HepG2 (cell line): ENCODE measurements at regions not wholly inside any gene's neighbourhood (a gene's known extent, or its start where the extent isn't known, plus 50 kb on each side); places are given as distances from the start of the nearest gene placed in this dataset.

Experiments
- ATAC-seq: fragments of 200-7000 bp; cut with Tn5 transposase; 3 replicates; pipeline ENCODE4 v1.9.1; 2020; ENCODE audit warnings: mild to moderate bottlenecking, moderate library complexity
- BruUV-seq: library from RNA; stranded (reverse); fragments of 400-500 nt; replicated peaks from 2 replicates; lab custom pipeline; 2021; lab: Mats Ljungman, UMichigan
- CTCF ChIA-PET: fragments of 300-600 bp; formaldehyde crosslinking; extraction: SDS; loops from one replicate; lab custom pipeline; 2021; ENCODE audit warnings: low total read pairs, inconsistent platforms, low intra/inter-chr PET ratio; lab: Yijun Ruan, JAX
- POLR2A ChIA-PET: fragments of 350-600 bp; sonication (Branson Sonifier 250); formaldehyde crosslinking; loops from one replicate; lab custom pipeline; 2020; ENCODE audit warnings: antibody characterized with exemption, inconsistent platforms; lab: Yijun Ruan, JAX
- DNase-seq: peaks from one replicate; pipeline ENCODE4 v3.0.0-alpha.2; 2015; ENCODE audit warnings: low spot score
- FAIRE-seq: peaks from 3 replicates; lab custom pipeline; 2011; peaks lifted over from hg19 to GRCh38; lab: Jason Lieb, UNC
- H2AFZ ChIP-seq: one replicate; pipeline ENCODE4 v1.6.1; 2011; ENCODE audit warnings: low read length, inconsistent platforms
- H3K27ac ChIP-seq: fragments of 300-600 bp; 3 replicates; pipeline ENCODE4 v1.8.0; 2011; ENCODE audit warnings: mixed run types, mild to moderate bottlenecking, mixed read lengths, low read length, inconsistent platforms; ENCODE audit not compliant: insufficient read depth; ENCODE audit errors: extremely low read length
- H3K27me3 ChIP-seq, 2 experiments: fragments of 200-600 bp in 1 of 2; 2 replicates in 1 of 2; 3 replicates in 1 of 2; pipeline versions ENCODE4 v1.6.0 to v1.8.0; 2011; ENCODE audit warnings: low read length in 2 of 2, mild to moderate bottlenecking in 2 of 2, moderate library complexity in 2 of 2, inconsistent platforms in 1 of 2; ENCODE audit not compliant: insufficient read depth in 2 of 2, control insufficient read depth in 1 of 2
- H3K36me3 ChIP-seq, 2 experiments: fragments of 200-600 bp in 1 of 2; replicated peaks in 1 of 2; 2 replicates in 1 of 2; 3 replicates in 1 of 2; pipeline versions ENCODE4 v1.5.1 to v1.8.0; 2011; ENCODE audit warnings: low read length in 2 of 2, inconsistent platforms in 1 of 2; ENCODE audit not compliant: insufficient read depth in 2 of 2, control insufficient read depth in 1 of 2
- H3K4me1 ChIP-seq: 2 replicates; pipeline ENCODE4 v1.5.1; 2012; ENCODE audit warnings: low read length, inconsistent platforms; ENCODE audit not compliant: insufficient read depth
- H3K4me2 ChIP-seq: 2 replicates; pipeline ENCODE4 v1.6.0; 2011; ENCODE audit warnings: low read depth, low read length, inconsistent platforms
- H3K4me3 ChIP-seq, 3 experiments: fragments of 200-600 bp in 1 of 3; sonication (generic), shearing (Covaris generic) in 1 of 3; replicated peaks in 1 of 3; 2 replicates each; pipeline ENCODE4 v1.5.1; 2011 to 2016; ENCODE audit warnings: low read length in 3 of 3, inconsistent platforms in 2 of 3, low read depth in 2 of 3, mild to moderate bottlenecking in 2 of 3, control low read depth in 1 of 3, mixed read lengths in 1 of 3; ENCODE audit not compliant: insufficient read depth in 1 of 3
- H3K79me2 ChIP-seq: one replicate; pipeline ENCODE4 v1.6.1; 2011; ENCODE audit warnings: low read length, inconsistent platforms; ENCODE audit not compliant: insufficient read depth
- H3K9ac ChIP-seq: 2 replicates; pipeline ENCODE4 v1.6.0; 2011; ENCODE audit warnings: mild to moderate bottlenecking, low read depth, low read length, inconsistent platforms; ENCODE audit not compliant: insufficient read depth
- H3K9me3 ChIP-seq: 2 replicates; pipeline ENCODE4 v1.5.1; 2012; ENCODE audit warnings: mild to moderate bottlenecking, low read length
- H4K20me1 ChIP-seq: 2 replicates; pipeline ENCODE4 v1.6.0; 2011; ENCODE audit warnings: inconsistent platforms, mild to moderate bottlenecking, low read length, moderate library complexity; ENCODE audit not compliant: insufficient read depth
- SALL2 ChIP-seq: sonication (generic); formaldehyde crosslinking; IDR thresholded peaks from 2 replicates; pipeline ENCODE4 v1.8.1; 2023; ENCODE audit warnings: mild to moderate bottlenecking, missing genetic modification reagents, inconsistent platforms
- SNAPC5 ChIP-seq: sonication (generic); formaldehyde crosslinking; IDR thresholded peaks from 2 replicates; pipeline ENCODE4 v1.8.1; 2023; ENCODE audit warnings: mild to moderate bottlenecking, missing genetic modification reagents, borderline replicate concordance
- STAG1 ChIP-seq: sonication (generic); formaldehyde crosslinking; IDR thresholded peaks from 2 replicates; pipeline ENCODE4 v1.4.0; 2020; ENCODE audit warnings: missing genetic modification reagents
- ZNF234 ChIP-seq: sonication (generic); formaldehyde crosslinking; conservative IDR thresholded peaks from 2 replicates; pipeline ENCODE4 v1.5.1; 2020; ENCODE audit warnings: mild to moderate bottlenecking, missing genetic modification reagents
- ZNF280B ChIP-seq: sonication (generic); formaldehyde crosslinking; IDR thresholded peaks from 2 replicates; pipeline ENCODE4 v1.5.0; 2020; ENCODE audit warnings: missing genetic modification reagents, mild to moderate bottlenecking, borderline replicate concordance
- WGBS: methylation state at CpG from one replicate; pipeline ENCODE4 v1.1.6; 2017; ENCODE audit warnings: low lambda C conversion rate; 5-methylcytosine and 5-hydroxymethylcytosine counted together
- in situ Hi-C: cut with HindIII; loops from 2 replicates; pipeline ENCODE4 v1.10.0; 2017; ENCODE audit warnings: low pct_unique_long_range_greater_than_20kb; ENCODE audit not compliant: extremely low pct_ligation_motif_present
- intact Hi-C: fragments of 100-400 bp; cut with micrococcal nuclease; formaldehyde crosslinking; loops from one replicate; pipeline ENCODE4 v1.10.0; 2022; ENCODE audit not compliant: unreplicated experiment
- TF ChIP-seq, protein P1 (sequence below): sonication (generic); formaldehyde crosslinking; IDR thresholded peaks from one replicate; pipeline ENCODE4 v1.5.1; 2020; ENCODE audit warnings: mild to moderate bottlenecking, missing genetic modification reagents; ENCODE audit errors: not compliant biosample characterization
- TF ChIP-seq, protein P2 (sequence below): sonication (generic); formaldehyde crosslinking; IDR thresholded peaks from 2 replicates; pipeline ENCODE4 v1.5.1; 2020; ENCODE audit warnings: missing genetic modification reagents, mild to moderate bottlenecking, borderline replicate concordance

- CTCF ChIA-PET: no interaction called here
- H3K9ac ChIP-seq: no peak overlapping the region
- WGBS: 98% methylated on average over 3 of the region's 3 CpGs
- no peak overlapping the region for H3K4me3 ChIP-seq
- no peak overlapping the region for H2AFZ ChIP-seq
- H4K20me1 ChIP-seq: no peaks in the 10 kb centered on the region
- no peaks in the 10 kb centered on the region for H3K79me2 ChIP-seq
- POLR2A ChIA-PET: no interaction called here
- peak; percentile 20 for TF ChIP-seq STAG1 (CRISPR knock-in tag)
- no peak for TF ChIP-seq SALL2
- DNase-seq (no peak), ATAC-seq (no peak), FAIRE-seq (no peak)
- no peak overlapping the region for H3K27ac ChIP-seq
- no peaks in the 10 kb centered on the region for H3K27me3 ChIP-seq
- intact Hi-C loops (no loop called here), in situ Hi-C loops (no loop called here)
- H3K36me3 ChIP-seq: no peaks in the 10 kb centered on the region
- no TSS peak for BruUV-seq
- H3K4me2 ChIP-seq: no peak overlapping the region
- H3K9me3 ChIP-seq: no peaks in the 10 kb centered on the region
- H3K4me1 ChIP-seq: 0 out of 2 replicates have a peak, but pooled peaks cover 4% of the 10 kb centered on the region
These were observed 1920.7 kb upstream of the CELF4 start for GRCh38 chr18:39486268-39486667.

DNA sequence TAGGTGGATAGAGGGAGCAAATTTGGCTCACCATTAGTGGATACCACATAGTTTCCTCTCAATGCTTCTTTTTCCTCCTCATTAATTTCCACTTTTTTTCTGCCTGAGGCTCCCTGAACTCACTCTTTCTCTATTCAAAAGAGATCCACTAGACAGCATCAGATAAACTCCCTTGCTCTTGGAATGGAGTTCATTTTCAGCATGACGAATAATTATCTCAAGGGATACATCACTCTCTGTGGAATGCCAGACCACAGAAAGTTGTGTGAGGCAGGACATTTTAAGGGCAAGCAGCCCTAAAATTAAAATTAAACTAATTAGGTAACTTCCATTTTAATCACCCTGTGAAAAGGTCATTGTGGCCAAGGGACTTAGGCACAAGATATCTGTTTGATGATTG is 1920.1 kb upstream of the CELF4 start:
- H3K4me2 ChIP-seq: no peak overlapping the region
- FAIRE-seq: no peak
- H3K79me2 ChIP-seq: no peaks in the 10 kb centered on the region
- no TSS peak for BruUV-seq
- no peak overlapping the region for H2AFZ ChIP-seq
- ChIA-PET POLR2A (no interaction called here), CTCF (no interaction called here)
- 59% methylated on average over 1 of the region's 1 CpG for WGBS
- no peak overlapping the region for H3K27ac ChIP-seq
- intact Hi-C loops: no loop called here
- H3K9ac ChIP-seq: no peak overlapping the region
- H4K20me1 ChIP-seq: no peaks in the 10 kb centered on the region
- in situ Hi-C loops: no loop called here
- no peak overlapping the region for H3K4me3 ChIP-seq
- no peaks in the 10 kb centered on the region for H3K27me3 ChIP-seq
- H3K36me3 ChIP-seq: no peaks in the 10 kb centered on the region
- no peak for DNase-seq
- no peaks in the 10 kb centered on the region for H3K9me3 ChIP-seq
- H3K4me1 ChIP-seq: 0 out of 2 replicates have a peak, but pooled peaks cover 4% of the 10 kb centered on the region
- no peak for ATAC-seq
- TF ChIP-seq ZNF280B (CRISPR knock-in tag) (no peak), SNAPC5 (CRISPR knock-in tag) (no peak), ZNF234 (CRISPR knock-in tag) (no peak)
- TF ChIP-seq, protein P1, sequence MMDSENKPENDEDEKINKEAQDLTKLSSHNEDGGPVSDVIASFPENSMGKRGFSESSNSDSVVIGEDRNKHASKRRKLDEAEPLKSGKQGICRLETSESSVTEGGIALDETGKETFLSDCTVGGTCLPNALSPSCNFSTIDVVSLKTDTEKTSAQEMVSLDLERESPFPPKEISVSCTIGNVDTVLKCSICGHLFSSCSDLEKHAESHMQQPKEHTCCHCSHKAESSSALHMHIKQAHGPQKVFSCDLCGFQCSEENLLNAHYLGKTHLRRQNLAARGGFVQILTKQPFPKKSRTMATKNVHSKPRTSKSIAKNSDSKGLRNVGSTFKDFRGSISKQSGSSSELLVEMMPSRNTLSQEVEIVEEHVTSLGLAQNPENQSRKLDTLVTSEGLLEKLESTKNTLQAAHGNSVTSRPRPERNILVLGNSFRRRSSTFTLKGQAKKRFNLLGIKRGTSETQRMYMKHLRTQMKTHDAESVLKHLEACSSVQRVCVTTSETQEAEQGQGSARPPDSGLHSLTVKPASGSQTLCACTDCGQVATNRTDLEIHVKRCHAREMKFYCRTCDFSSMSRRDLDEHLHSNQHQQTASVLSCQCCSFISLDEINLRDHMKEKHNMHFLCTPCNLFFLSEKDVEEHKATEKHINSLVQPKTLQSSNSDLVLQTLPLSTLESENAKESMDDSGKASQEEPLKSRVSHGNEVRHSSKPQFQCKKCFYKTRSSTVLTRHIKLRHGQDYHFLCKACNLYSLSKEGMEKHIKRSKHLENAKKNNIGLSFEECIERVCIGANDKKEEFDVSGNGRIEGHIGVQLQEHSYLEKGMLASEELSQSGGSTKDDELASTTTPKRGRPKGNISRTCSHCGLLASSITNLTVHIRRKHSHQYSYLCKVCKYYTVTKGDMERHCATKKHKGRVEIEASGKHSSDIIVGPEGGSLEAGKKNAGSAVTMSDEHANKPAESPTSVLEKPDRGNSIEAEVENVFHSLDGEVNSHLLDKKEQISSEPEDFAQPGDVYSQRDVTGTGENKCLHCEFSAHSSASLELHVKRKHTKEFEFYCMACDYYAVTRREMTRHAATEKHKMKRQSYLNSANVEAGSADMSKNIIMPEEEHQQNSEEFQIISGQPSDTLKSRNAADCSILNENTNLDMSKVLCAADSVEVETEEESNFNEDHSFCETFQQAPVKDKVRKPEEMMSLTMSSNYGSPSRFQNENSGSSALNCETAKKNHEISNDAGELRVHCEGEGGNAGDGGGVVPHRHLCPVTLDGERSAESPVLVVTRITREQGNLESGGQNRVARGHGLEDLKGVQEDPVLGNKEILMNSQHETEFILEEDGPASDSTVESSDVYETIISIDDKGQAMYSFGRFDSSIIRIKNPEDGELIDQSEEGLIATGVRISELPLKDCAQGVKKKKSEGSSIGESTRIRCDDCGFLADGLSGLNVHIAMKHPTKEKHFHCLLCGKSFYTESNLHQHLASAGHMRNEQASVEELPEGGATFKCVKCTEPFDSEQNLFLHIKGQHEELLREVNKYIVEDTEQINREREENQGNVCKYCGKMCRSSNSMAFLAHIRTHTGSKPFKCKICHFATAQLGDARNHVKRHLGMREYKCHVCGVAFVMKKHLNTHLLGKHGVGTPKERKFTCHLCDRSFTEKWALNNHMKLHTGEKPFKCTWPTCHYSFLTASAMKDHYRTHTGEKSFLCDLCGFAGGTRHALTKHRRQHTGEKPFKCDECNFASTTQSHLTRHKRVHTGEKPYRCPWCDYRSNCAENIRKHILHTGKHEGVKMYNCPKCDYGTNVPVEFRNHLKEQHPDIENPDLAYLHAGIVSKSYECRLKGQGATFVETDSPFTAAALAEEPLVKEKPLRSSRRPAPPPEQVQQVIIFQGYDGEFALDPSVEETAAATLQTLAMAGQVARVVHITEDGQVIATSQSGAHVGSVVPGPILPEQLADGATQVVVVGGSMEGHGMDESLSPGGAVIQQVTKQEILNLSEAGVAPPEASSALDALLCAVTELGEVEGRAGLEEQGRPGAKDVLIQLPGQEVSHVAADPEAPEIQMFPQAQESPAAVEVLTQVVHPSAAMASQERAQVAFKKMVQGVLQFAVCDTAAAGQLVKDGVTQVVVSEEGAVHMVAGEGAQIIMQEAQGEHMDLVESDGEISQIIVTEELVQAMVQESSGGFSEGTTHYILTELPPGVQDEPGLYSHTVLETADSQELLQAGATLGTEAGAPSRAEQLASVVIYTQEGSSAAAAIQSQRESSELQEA: no peak
- TF ChIP-seq, protein P2, sequence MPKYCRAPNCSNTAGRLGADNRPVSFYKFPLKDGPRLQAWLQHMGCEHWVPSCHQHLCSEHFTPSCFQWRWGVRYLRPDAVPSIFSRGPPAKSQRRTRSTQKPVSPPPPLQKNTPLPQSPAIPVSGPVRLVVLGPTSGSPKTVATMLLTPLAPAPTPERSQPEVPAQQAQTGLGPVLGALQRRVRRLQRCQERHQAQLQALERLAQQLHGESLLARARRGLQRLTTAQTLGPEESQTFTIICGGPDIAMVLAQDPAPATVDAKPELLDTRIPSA (CRISPR knock-in tag): no peak
